AG10803 (cell line): ENCODE measurements at regions not wholly inside any gene's neighbourhood (a gene's known extent, or its start where the extent isn't known, plus 50 kb on each side); places are given as distances from the start of the nearest gene placed in this dataset.
A peak's percentile ranks its signal among the peaks of the same experiment; 100 is the strongest.
"Not testable (repeated sequence)": the region's sequence is repeated elsewhere in the genome, so short reads cannot be mapped to it uniquely, and the experiment has no call there.

Experiments used
- DNase-seq: peaks from one replicate; pipeline ENCODE4 v3.0.0; 2010; ENCODE audit warnings: low read depth
- H3K4me3 ChIP-seq: 2 replicates; pipeline ENCODE4 v1.5.1; 2011; ENCODE audit warnings: mild to moderate bottlenecking, low read length, control low read depth
- CTCF ChIP-seq: conservative IDR thresholded peaks from 2 replicates; pipeline ENCODE4 v1.5.1; 2011; ENCODE audit warnings: mild to moderate bottlenecking, low read length, control low read depth, inconsistent platforms

- DNase-seq = no peak
- no peak overlapping the region for H3K4me3 ChIP-seq
- TF ChIP-seq CTCF = no peak
Measured at GRCh38 chr3:61372723-61373122, 121.5 kb upstream of the FHIT start.

DNA sequence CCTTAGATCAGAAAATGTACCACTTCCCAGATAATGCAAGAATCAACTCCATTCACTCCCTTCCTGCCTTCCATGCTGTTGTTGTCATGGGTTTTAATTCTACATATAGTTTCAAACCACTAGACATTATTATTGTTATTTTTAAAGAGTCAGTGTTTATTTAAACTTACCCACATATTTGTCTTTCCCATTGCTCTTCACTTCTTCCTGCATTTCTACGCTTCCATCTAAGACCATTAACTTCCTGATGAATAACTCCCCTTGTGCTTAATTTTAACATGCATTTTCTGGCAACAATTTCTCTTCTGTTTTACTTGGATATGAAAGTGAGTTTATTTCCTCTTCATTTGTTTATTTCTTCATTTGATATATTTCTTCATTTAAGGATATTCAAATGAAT is 127.1 kb upstream of the FHIT start:
- no peak for DNase-seq
- TF ChIP-seq CTCF = no peak
- no peak overlapping the region for H3K4me3 ChIP-seq

DNA sequence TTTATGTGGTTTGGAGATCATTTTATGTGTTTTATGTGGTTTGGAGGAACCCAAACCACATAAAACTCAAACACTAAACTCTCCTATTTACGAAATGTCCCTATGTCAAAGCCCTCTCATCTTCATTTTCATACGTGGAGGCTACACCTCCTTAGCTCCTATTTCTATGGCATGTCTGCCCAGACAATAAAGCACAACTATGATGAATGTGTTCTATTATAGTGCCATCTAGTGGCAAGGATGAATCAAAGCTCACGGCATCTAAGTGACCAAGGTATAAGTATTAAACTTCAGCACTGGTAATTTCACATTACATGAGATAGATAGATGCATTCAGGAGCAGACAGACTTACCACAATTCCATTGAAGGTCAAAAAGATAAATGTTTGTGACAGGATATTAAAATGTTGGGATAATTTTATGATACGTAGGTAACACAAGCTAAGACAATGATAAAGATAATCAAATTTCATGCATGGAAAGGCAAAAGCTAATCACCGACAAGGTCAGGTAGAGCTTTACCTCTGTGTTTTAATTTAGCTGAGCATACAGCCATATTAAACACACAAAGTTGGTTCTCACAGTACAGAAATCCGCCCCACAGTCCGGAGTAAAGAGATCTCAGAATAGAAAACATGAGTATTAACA is 130.6 kb upstream of the FHIT start:
- TF ChIP-seq CTCF = peak; percentile 61
- no peak overlapping the region for H3K4me3 ChIP-seq
- peak; percentile 24 for DNase-seq

DNA sequence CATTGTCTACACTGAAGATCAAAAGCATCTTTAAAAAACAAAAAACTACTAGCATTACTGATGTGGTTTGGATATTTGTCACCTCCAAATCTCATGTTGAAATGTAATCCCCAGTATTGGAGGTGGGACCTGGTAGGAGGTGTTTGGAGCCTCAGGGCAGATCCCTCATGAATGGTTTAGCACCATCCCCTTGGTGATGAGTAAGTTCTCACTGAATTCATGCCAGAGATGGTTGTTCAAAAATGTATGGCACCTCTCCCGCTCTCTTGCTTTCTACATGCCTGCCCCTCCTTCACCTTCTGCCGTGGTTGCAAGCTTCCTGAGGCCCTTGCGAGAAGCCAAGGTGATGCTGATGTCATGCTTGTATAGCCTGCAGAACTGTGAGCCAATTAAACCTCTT is 136.6 kb upstream of the FHIT start:
- no peak overlapping the region for H3K4me3 ChIP-seq
- TF ChIP-seq CTCF = no peak
- DNase-seq = no peak

DNA sequence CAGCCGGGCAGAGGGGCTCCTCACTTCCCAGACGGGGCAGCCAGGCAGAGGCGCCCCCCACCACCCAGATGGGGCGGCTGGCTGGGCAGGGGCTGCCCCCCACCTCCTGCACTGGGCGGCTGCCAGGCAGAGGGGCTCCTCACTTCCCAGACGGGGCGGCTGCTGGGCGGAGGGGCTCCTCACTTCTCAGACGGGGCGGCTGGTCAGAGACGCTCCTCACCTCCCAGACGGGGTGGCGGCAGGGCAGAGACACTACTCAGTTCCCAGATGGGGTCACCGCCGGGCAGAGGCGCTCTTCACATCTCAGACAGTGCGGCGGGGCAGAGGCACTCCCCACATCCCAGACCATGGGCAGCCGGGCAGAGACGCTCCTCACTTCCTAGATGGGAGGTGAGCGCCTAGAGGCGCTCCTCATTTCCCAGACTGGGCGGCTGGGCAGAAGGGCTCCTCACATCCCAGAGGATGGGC is 142.3 kb upstream of the FHIT start:
- not testable (repeated sequence) for DNase-seq, H3K4me3 ChIP-seq

GRCh38 chr3:61401359-61401758 is 150.1 kb upstream of the FHIT start:
- no peak for TF ChIP-seq CTCF
- no peak overlapping the region for H3K4me3 ChIP-seq
- DNase-seq = no peak

- no peak overlapping the region for H3K4me3 ChIP-seq
- no peak for TF ChIP-seq CTCF
- DNase-seq = no peak
Measured at GRCh38 chr3:61407397-61407796, 154.0 kb upstream of the PTPRG start.

DNA sequence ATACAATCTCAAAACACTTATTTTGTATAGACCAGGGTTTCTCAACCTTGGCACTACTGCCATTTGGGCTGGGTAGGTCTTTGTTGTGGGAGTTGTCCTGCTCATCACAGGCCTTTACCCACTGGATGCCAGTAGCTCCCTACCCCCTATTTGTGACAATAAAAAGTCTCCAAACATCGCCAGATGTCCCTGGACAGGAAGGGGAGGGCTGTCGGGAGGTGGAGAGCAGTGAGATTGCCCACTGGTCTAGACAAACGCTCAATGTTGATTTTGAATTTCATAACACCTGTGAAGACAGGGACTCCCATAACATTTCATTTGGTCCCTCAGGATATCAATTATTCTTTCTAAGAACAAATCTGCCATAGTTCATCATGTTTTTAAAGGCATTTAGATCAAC is 151.7 kb upstream of the PTPRG start:
- no peak overlapping the region for H3K4me3 ChIP-seq
- no peak for TF ChIP-seq CTCF
- DNase-seq = no peak

- H3K4me3 ChIP-seq, DNase-seq: not testable (repeated sequence)
Measured at GRCh38 chr3:61410358-61410757, 151.0 kb upstream of the PTPRG start.
